ENCODE measurements at regions not wholly inside any gene's neighbourhood (a gene's known extent, or its start where the extent isn't known, plus 50 kb on each side); places are given as distances from the start of the nearest gene placed in this dataset.

- TF ChIP-seq CTCF (conservative IDR thresholded peaks at IDR 0.05; ENCODE audit: low read depth in 2 of 2) (no peak), NANOG (IDR thresholded peaks at IDR 0.05; ENCODE audit: borderline replicate concordance) (no peak), EZH2 (IDR thresholded peaks at IDR 0.05; ENCODE audit: low read depth, unreplicated experiment) (no peak), POLR2AphosphoS5 (IDR thresholded peaks at IDR 0.05; ENCODE audit: low read depth) (no peak), ZNF114 (CRISPR knock-in tag; IDR thresholded peaks at IDR 0.05) (no peak)
Observed at GRCh38 chr5:28296254-28297013, 1258.0 kb upstream of the CDH9 start.

Data from GM23338 (cell line).